HG03432 (cell line): ENCODE measurements at regions not wholly inside any gene's neighbourhood (a gene's known extent, or its start where the extent isn't known, plus 50 kb on each side); places are given as distances from the start of the nearest gene placed in this dataset.

Experiments used
- ATAC-seq: cut with Tn5 transposase; IDR thresholded peaks from one replicate; pipeline ENCODE4 v1.9.1; 2021; ENCODE audit warnings: mild to moderate bottlenecking, moderate library complexity; ENCODE audit not compliant: unreplicated experiment

DNA sequence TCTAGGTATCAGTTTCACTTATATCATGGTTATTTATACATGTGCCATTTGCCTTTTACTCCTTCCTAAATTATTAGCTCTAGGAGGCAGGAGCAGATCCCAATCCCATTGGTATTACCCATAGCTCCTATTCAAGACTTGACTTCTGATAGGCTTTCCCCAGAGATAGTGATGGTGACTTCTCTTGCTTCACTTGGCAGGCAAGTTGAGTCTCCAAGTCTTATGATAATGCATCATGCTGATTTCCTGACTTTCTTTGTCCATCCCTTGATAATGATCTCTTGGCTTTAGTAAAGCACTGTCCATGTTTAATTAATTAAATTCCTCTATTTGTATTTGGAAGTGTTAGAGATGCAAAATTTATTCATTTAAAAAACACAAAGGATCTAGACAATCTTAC is 253.5 kb upstream of the ADAMTS5 start:
- no peak for ATAC-seq

- ATAC-seq: no peak
Observed at GRCh38 chr21:27219068-27219467, 252.2 kb upstream of the ADAMTS5 start.

- ATAC-seq: no peak
Observed at GRCh38 chr21:27213303-27213702, 246.4 kb upstream of the ADAMTS5 start.

- no peak for ATAC-seq
Observed at GRCh38 chr21:27212441-27212840, 245.6 kb upstream of the ADAMTS5 start.

- ATAC-seq: no peak
Observed at GRCh38 chr21:27209546-27209945, 242.7 kb upstream of the ADAMTS5 start.

DNA sequence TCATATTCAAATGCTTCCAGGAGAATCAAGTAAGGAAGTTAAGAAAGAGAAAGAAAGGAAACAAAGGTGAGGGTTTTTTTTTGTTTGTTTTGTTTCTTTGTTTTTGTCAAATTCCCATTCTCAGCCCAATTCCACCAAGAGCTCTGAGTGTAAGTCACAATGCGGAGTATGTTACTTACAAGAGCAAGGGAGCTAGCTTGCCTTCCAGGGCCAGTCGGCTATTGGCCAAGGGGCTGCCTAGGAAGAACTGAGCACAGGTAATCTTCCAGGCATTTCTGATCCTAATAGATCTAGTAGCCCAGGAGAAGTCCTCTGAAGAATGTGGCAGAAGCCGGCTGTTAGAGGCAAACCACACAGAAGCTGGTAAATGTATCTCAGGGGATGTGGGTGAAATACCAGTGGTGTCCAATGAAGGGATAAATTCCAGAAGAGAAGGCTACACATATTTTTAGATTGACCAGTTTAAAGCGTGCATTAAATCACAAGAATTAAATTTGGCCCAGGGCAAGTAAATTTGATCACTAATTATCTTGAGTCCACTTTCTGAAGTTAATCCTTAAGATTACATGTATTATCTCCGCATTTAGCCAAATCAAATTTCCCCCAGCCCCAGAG is 239.6 kb upstream of the ADAMTS5 start:
- ATAC-seq: no peak

DNA sequence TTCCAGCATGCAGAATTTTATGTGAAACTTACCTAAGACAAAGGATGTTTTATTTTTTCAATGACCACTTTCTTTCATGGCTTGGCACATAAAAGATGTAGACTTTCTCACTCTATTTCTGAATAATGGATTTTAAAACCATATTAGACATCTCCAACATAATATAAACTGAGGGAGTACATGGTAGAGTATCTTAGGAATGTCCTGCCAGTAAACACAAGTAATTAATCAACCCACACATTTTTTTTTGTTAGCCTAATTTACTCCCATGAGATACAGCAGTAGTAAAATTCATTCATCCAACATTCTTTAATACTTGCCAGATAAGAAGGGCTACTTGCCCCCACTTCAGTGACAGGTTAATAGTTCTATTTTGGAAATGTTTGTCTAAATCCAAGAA is 235.4 kb upstream of the ADAMTS5 start:
- no peak for ATAC-seq

- no peak for ATAC-seq
Observed at GRCh38 chr21:27201197-27201596, 234.3 kb upstream of the ADAMTS5 start.

DNA sequence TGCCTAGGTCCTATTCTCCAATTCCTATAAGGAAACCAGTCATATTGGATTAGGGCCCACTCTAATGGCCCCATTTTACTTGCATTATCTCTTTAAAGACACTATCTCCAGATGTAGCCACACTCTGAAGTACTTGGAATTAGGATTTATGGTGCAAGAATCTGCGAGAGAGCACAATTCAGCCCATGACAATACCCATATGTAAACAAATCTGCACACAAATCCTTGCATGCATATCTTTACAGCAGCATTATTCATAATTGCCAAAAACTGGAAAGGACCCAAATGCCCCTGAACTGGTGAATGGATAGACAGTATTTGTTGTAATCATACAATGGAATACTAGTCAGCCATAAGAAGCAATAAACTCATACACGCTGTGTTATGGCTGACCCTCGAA is 229.8 kb upstream of the ADAMTS5 start:
- no peak for ATAC-seq

- ATAC-seq: no peak
Observed at GRCh38 chr21:27192281-27192949, 225.5 kb upstream of the ADAMTS5 start.

- no peak for ATAC-seq
Observed at GRCh38 chr21:27190601-27191000, 223.7 kb upstream of the ADAMTS5 start.

GRCh38 chr21:27189870-27190269 is 223.0 kb upstream of the ADAMTS5 start:
- no peak for ATAC-seq

- no peak for ATAC-seq
Observed at GRCh38 chr21:27173053-27173452, 206.2 kb upstream of the ADAMTS5 start.

DNA sequence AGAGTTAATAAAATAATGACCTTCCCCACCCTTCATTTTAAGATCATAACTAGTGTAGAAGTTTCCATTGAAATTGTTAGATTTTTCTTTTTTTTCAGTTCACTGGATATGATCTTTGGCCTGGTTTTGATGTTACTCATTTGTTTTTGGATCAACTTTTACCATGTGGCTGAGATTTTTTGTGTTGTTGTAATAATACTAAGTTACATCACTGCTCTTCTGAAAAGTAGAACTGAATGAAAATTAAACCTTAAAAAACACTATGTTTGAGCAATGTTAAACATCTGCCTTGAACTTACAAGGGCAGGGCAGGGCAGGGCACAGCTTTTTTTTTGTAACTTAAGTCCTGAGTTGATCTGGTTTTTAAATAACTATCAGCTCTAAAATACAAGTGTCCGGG is 204.8 kb upstream of the ADAMTS5 start:
- ATAC-seq: no peak

DNA sequence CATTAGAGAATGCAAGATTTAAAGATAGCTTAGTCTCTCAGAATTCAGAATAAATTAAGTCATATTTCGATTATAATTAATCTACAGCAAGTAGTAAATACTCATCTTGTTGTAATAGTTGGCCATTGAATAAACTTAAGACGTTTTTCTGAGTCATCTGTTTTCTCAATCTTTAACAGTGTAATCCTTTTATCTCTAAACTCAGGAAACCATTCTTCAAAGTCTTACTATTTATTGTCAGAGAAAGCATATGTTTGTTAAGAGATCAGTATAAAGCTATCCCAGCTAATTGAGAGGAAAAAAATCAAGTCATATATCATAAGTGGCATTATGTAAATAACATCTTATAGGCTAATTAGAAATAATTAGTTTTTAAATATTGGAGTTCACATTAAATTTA is 201.2 kb upstream of the ADAMTS5 start:
- no peak for ATAC-seq

- no peak for ATAC-seq
Observed at GRCh38 chr21:27164208-27165177, 197.6 kb upstream of the ADAMTS5 start.

DNA sequence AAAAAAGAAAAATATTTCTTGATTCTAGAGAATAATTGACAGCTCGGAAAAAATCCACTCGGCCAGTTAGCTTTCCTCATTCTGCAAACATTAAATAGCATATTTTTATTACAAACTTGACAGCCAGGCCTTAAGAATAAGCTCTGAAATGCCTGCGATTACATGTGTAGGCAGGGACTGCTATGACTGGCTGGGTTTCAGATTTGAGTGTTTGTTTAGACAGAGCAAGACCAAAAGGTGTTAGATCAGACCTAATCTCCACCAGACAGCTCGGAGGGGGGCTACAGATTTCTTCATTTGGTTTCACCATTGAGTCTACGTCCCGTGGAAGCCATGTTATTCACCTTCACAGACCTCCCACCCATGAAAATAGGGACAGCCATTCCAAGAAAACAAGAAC is 192.1 kb upstream of the ADAMTS5 start:
- ATAC-seq: no peak

DNA sequence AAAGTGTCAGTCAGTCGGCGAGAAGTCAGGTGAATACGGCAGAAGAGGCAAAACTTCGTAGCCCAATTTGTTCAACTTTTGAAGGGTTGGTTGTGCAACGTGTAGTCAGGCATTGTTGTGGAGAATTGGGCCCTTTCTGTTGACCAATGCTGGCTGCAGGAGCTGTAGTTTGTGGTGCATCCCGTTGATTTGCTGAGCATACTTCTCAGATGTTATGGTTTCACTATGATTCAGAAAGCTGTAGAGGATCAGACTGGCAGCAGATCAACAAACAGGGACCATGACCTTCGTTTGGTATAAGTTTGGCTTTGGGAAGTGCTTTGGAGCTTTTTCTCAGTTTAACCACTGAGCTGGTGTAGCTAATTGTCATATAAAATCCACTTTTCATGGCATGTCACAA is 190.2 kb upstream of the ADAMTS5 start:
- ATAC-seq: no peak

DNA sequence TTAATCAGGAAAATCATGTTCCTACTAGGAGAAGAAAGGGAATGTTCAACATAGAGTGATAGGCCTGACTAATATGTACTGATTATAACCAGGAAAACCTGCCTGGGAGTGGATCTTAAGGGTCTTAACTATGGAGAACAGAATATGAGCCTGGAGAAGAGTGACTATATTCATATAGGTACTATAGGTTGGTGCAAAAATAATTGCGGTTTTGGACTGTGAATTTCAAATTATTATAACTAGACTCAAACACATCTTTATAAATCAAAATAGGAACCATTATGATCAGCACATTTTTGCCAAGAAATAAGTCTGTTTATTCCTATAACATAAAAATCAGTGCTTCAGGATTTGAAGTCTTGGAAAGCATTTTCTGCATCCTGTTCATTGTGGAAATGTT is 189.8 kb upstream of the ADAMTS5 start:
- no peak for ATAC-seq

DNA sequence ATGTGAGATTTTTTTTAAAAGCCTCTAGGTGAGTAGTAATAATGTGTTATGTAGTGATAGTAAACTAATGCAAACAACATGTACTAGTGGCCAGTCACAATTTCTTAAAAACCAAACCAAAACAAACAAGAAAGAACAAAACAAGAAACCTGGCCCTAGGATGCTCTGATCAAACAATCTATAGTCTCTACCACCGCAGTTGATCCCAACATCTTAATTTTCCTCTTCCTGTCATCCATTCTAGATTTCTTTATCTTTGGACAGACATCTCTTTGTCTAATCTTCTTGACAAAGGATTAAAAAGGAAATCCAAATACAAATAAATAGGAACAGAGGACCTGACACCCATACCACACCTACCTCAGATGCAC is 188.2 kb upstream of the ADAMTS5 start:
- no peak for ATAC-seq

GRCh38 chr21:27154451-27155129 is 187.7 kb upstream of the ADAMTS5 start:
- no peak for ATAC-seq
